ENCODE measurements at regions not wholly inside any gene's neighbourhood (a gene's known extent, or its start where the extent isn't known, plus 50 kb on each side); places are given as distances from the start of the nearest gene placed in this dataset.

DNA sequence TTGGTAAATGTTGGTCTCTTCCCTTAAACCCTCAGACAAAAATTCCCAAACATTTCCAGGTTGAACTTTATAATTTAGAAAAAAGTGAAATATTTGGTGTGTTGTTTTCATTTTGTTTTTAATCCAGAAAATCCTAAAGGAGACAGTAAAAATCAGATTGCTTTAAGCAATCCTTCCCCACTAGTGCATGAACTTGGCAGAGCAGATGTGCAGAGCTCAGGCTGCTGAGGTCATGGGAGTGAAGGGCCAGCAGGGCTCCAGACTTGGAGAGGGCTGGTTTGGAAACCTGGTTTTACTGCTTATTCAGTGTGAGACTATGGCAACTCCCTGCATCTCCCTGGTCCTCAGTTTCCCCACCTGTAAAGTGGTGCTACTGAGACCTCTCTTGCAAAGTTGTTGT, 66.7 kb upstream of the TEX51 start:
- Histone ChIP-seq H2AFZ (ENCODE audit: low read depth, low read length, poor library complexity, severe bottlenecking) (no peak overlapping the region), H3K4me1 (ENCODE audit: control insufficient read depth in 1 of 2, insufficient read depth in 2 of 2, low read length in 2 of 2) (no peaks in the 10 kb centered on the region), H3K27ac (ENCODE audit: low read depth, low read length) (no peak overlapping the region), H3K9me3 (ENCODE audit: control insufficient read depth in 1 of 2, insufficient read depth in 1 of 2, low read depth in 1 of 2, low read length in 2 of 2) (no peaks in the 10 kb centered on the region), H4K20me1 (ENCODE audit: insufficient read depth) (no peaks in the 10 kb centered on the region), H3K9me2 (ENCODE audit: insufficient read depth) (no peaks in the 10 kb centered on the region), H3K36me3 (ENCODE audit: control insufficient read depth in 1 of 2, insufficient read depth in 2 of 2, low read length in 2 of 2) (no peaks in the 10 kb centered on the region), H3K4me3 (replicated peaks in 1 of 2; ENCODE audit: low read depth in 1 of 2, low read length in 2 of 2) (no peak overlapping the region), H3K79me2 (ENCODE audit: insufficient read depth, low read length) (no peaks in the 10 kb centered on the region), H3K4me2 (ENCODE audit: low read length) (no peak overlapping the region), H3K27me3 (ENCODE audit: insufficient read depth, low read length) (peaks cover 4% of the 10 kb centered on the region; the same call in 1 of the 2 replicates), H3K9ac (ENCODE audit: low read length) (no peak overlapping the region)
- no peak for TF ChIP-seq ZBTB33 (IDR thresholded peaks at IDR 0.05; ENCODE audit: extremely low read depth, insufficient replicate concordance, low read length)
- no peak for TF ChIP-seq POLR2AphosphoS5 (IDR thresholded peaks at IDR 0.05; ENCODE audit: low read depth, low read length)
- no peak for TF ChIP-seq CEBPB (IDR thresholded peaks at IDR 0.05; ENCODE audit: low read depth)
- TF ChIP-seq ELF1 (IDR thresholded peaks at IDR 0.05; ENCODE audit: borderline replicate concordance, low read depth) = no peak
- no peak for TF ChIP-seq EZH2phosphoT487 (IDR thresholded peaks at IDR 0.05; ENCODE audit: borderline replicate concordance)
- no peak for TF ChIP-seq ZFX (IDR thresholded peaks at IDR 0.05)
- no peak for TF ChIP-seq TCF7L2 (IDR thresholded peaks at IDR 0.05; ENCODE audit: borderline replicate concordance, extremely low read depth, insufficient read depth, insufficient read length)
- no peak for ATAC-seq
- CTCF ChIA-PET = no interaction called here
- no TSS peak for BruUV-seq (replicated peaks)
- POLR2A ChIA-PET = no interaction called here
- no peak for DNase-seq (ENCODE audit: low read depth, low spot score)
- intact Hi-C loops (cut with micrococcal nuclease) = no loop called here
- RAD21 ChIA-PET (ENCODE audit: low non-redundant PET in 1 of 2, low total read pairs in 2 of 2, uncharacterized antibody in 2 of 2, unreplicated experiment in 2 of 2) = no interaction called here

- no peaks in the 10 kb centered on the region for H3K4me1 ChIP-seq (ENCODE audit: control insufficient read depth in 1 of 2, insufficient read depth in 2 of 2, low read length in 2 of 2)
- ChIA-PET CTCF (no interaction called here), RAD21 (ENCODE audit: low non-redundant PET in 1 of 2, low total read pairs in 2 of 2, uncharacterized antibody in 2 of 2, unreplicated experiment in 2 of 2) (no interaction called here), POLR2A (no interaction called here)
- ATAC-seq (no peak), DNase-seq (ENCODE audit: low read depth, low spot score) (no peak)
- no peaks in the 10 kb centered on the region for H4K20me1 ChIP-seq (ENCODE audit: insufficient read depth)
- H3K4me2 ChIP-seq (ENCODE audit: low read length) = no peak overlapping the region
- H3K36me3 ChIP-seq (ENCODE audit: control insufficient read depth in 1 of 2, insufficient read depth in 2 of 2, low read length in 2 of 2) = no peaks in the 10 kb centered on the region
- no peak overlapping the region for H3K4me3 ChIP-seq (replicated peaks in 1 of 2; ENCODE audit: low read depth in 1 of 2, low read length in 2 of 2)
- no peak overlapping the region for H2AFZ ChIP-seq (ENCODE audit: low read depth, low read length, poor library complexity, severe bottlenecking)
- intact Hi-C loops (cut with micrococcal nuclease) = no loop called here
- peaks cover 5% of the 10 kb centered on the region; the same call in 1 of the 2 replicates for H3K27me3 ChIP-seq (ENCODE audit: insufficient read depth, low read length)
- H3K9me2 ChIP-seq (ENCODE audit: insufficient read depth) = no peaks in the 10 kb centered on the region
- no peaks in the 10 kb centered on the region for H3K9me3 ChIP-seq (ENCODE audit: control insufficient read depth in 1 of 2, insufficient read depth in 1 of 2, low read depth in 1 of 2, low read length in 2 of 2)
- H3K27ac ChIP-seq (ENCODE audit: low read depth, low read length) = no peak overlapping the region
- no peak overlapping the region for H3K9ac ChIP-seq (ENCODE audit: low read length)
- TF ChIP-seq ATF3 (IDR thresholded peaks at IDR 0.05) = no peak
- TF ChIP-seq ZNF274 (IDR thresholded peaks at IDR 0.05; ENCODE audit: low read depth, low read length) = no peak
- no peak for TF ChIP-seq SRF (IDR thresholded peaks at IDR 0.05; ENCODE audit: low read depth)
- TF ChIP-seq SP1 (IDR thresholded peaks at IDR 0.05; ENCODE audit: low read depth) = no peak
- no peak for TF ChIP-seq ZFX (IDR thresholded peaks at IDR 0.05)
- no peaks in the 10 kb centered on the region for H3K79me2 ChIP-seq (ENCODE audit: insufficient read depth, low read length)
- BruUV-seq (replicated peaks) = no TSS peak
These were observed 65.9 kb upstream of the TEX51 start for GRCh38 chr2:126832757-126833156.
